Hematopoietic multipotent progenitor cell treated with erythropoietin and hydrocortisone succinate and interleukin-3 and kit ligand, for 6 days (in vitro differentiated cells): ENCODE measurements at regions not wholly inside any gene's neighbourhood (a gene's known extent, or its start where the extent isn't known, plus 50 kb on each side); places are given as distances from the start of the nearest gene placed in this dataset.
A peak's percentile ranks its signal among the peaks of the same experiment; 100 is the strongest.

Experiments used
- DNase-seq: peaks from one replicate; pipeline ENCODE4 v3.0.0-alpha.2; 2015

GRCh38 chr6:4008324-4009047 lies 70.5 kb downstream of the FAM217A start:
- DNase-seq: peak; percentile 81

- no peak for DNase-seq
These were observed 69.5 kb downstream of the FAM217A start for GRCh38 chr6:4009486-4009885.

GRCh38 chr6:4010048-4010447 lies 68.9 kb downstream of the FAM217A start:
- peak; percentile 54 for DNase-seq

GRCh38 chr6:4010689-4011090 lies 68.2 kb downstream of the FAM217A start:
- DNase-seq: peak; percentile 59

GRCh38 chr6:4012826-4013225 lies 66.1 kb downstream of the FAM217A start:
- DNase-seq: no peak

- DNase-seq: no peak
These were observed 61.7 kb downstream of the FAM217A start for GRCh38 chr6:4017058-4017739.

- peak; percentile 75 for DNase-seq
These were observed 61.1 kb downstream of the FAM217A start for GRCh38 chr6:4017834-4018170.

- peak; percentile 98 for DNase-seq
These were observed 60.6 kb downstream of the FAM217A start for GRCh38 chr6:4018171-4018923.
